HL-60/S4 (cell line): ENCODE measurements at regions not wholly inside any gene's neighbourhood (a gene's known extent, or its start where the extent isn't known, plus 50 kb on each side); places are given as distances from the start of the nearest gene placed in this dataset.
"Not testable (repeated sequence)": the region's sequence is repeated elsewhere in the genome, so short reads cannot be mapped to it uniquely, and the experiment has no call there.

ENCODE experiments used
- in situ Hi-C: fragments of 300-500 bp; cut with MboI; formaldehyde crosslinking; loops from 2 replicates; pipeline ENCODE4 v1.14.3; 2022; ENCODE audit warnings: low sequenced_read_pairs

- in situ Hi-C loops, result no loop called here
Measured at GRCh38 chr13:76319921-76320320, 566.3 kb downstream of the KCTD12 start.

DNA sequence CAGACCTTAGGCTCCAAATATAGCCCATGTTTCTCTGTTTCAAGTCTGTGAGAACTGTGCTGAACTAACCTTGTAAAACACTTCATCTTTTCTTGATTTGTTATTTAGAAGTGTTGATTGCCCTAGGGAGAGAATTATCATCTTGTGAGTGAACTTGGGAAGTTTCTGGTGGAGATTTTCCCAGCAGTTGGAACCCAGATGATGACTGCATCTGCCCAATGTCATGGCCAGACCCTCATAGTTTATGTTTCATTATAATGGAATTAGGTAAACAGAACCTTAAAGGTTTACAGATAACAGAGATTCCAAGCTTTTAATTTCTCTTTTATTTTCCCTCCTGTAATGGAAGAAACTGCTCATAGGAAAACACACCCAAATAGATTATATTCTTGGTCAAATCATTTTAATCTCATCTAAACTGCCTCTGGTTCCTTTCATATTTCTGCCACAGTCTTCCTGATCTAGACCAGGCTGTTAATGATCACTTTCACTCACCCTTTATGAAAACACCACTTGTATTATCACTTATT, 569.1 kb downstream of the KCTD12 start:
- in situ Hi-C loops, result no loop called here

DNA sequence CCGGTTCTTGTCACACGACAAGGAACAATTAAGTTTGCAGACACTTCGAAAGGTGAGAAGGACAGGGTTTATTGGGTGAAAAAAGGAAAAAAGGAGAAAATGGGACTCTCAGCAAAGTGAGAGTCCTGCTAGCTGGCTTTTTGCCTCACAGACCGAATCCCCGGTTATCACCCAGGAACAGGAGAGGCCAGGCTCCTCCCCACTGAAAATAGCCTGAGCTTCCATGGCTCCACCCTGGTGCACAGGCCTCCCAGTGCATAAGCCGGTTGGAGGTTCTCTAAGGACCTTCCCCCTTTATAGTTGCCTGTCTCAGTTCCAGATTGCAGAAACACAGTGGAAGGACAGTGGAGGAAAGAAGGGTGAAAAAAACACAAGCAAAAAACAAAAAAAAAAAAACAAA, 571.7 kb downstream of the KCTD12 start:
- in situ Hi-C loops, result no loop called here

DNA sequence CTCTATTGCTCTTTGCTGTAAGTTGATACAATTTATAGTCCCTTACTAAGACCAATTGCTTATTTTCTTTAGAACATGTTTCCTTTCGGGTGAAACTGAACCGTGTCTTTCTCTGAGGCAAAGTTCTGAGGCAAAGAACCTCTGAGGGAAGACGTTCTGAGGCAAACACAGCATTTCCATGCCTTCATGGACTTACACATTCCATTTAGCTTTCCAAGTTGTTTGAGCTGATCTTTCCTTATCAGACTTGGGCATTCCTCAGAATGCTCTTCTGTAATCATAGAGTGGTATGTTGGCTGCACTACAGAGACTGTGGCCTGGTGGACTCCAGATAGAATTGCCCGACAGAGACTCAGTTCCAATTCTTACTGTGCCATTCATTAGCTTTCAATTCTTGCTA, 579.1 kb downstream of the KCTD12 start:
- in situ Hi-C loops, result no loop called here

DNA sequence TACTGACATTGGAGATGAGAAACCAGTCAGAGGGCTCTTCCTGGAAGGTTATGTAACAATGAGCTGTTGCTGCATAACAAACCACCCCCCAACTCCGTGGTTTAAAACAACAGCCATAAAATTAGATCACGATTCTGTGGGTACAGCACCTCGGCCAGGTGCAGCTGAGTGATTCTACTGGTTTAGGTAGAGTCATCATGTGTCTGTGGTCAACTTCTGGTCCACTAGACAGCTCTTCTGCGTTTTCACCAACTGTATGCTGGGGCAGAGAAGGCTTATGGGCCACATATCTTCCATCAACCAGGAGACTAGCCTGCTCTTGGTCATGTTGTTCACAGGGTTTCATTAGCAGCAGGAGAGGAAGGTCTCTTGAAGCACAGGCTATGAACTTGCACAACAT, 585.5 kb downstream of the KCTD12 start:
- in situ Hi-C loops, result no loop called here

- in situ Hi-C loops, result no loop called here
Measured at GRCh38 chr13:76297331-76297730, 588.9 kb downstream of the KCTD12 start.

- in situ Hi-C loops, result no loop called here
Measured at GRCh38 chr13:76296751-76297150, 589.5 kb downstream of the KCTD12 start.

DNA sequence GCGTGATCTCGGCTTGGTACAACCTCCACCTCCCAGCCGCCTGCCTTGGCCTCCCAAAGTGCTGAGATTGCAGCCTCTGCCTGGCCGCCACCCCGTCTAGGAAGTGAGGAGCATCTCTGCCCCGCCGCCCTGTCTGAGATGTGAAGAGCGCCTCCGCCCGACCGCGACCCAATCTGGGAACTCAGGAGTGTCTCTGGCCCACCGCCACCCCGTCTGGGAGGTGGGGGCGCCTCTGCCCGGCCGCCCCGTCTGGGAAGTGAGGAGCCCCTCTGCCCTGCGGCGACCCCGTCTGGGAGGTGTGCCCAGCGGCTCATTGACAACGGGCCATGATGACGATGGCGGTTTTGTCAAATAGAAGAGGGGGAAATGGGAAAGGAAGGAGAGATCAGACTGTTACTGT, 591.2 kb downstream of the KCTD12 start:
- in situ Hi-C loops, result not testable (repeated sequence)

DNA sequence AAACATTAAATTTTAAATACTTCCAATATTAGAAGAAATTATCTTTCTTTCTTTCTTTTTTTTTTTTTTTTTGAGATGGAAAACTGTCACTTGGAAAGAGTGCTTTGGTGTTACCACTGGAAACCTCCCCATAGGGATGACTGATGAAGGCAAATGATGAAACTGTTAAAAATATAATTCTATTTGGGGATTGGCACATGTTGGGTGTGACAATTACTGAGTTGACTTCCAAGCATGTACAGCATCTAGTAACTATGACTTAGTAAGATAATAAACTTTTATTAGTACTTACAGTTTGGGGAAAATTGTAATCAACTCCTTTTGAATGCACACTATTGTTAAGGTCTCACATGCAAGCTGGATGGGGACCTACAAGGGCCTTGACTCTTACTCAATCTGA, 592.5 kb downstream of the KCTD12 start:
- in situ Hi-C loops, result no loop called here

DNA sequence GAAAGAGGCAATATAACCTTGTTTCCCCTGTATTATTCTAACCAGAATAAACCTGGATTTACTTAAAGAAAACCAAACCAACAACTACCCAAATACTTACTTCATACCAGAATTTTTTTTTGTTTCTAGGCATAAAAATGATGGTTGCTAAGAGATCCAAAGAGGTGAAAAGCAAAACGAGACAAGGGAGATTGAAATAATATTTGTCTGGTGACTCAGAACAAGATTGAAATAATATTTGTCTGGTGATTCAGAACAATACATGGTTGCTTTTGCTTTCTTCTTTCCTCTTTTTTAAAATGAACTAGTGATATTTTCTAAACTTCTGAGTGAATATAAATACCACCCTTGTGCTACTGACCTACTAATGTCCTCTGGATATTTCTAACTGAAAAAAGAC, 592.9 kb downstream of the KCTD12 start:
- in situ Hi-C loops, result no loop called here

DNA sequence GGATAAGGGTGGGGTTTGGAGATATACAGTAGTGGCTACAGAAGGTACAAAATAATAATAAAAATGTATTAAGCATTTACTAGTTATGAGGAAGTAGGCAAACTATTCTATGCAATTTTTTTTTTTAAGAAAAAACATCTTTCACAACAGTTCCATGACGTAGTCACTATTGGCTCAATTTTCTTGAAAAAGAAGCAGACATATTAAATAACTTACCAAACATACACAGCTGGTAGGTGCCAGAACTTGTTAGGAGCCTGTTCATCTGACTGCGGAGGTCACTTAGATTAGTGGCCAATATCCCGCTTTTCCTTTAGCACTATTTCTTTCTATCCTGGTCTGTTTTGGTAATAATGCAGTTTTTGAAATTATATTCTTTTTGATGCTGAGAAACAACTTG, 593.5 kb downstream of the KCTD12 start:
- in situ Hi-C loops, result no loop called here

GRCh38 chr13:76292031-76292430, 594.2 kb downstream of the KCTD12 start:
- in situ Hi-C loops, result no loop called here

- in situ Hi-C loops, result no loop called here
Measured at GRCh38 chr13:76289558-76289957, 596.6 kb downstream of the KCTD12 start.

- in situ Hi-C loops, result no loop called here
Measured at GRCh38 chr13:76286178-76286577, 600.0 kb downstream of the KCTD12 start.

GRCh38 chr13:76285463-76285862, 600.7 kb downstream of the KCTD12 start:
- in situ Hi-C loops, result no loop called here

DNA sequence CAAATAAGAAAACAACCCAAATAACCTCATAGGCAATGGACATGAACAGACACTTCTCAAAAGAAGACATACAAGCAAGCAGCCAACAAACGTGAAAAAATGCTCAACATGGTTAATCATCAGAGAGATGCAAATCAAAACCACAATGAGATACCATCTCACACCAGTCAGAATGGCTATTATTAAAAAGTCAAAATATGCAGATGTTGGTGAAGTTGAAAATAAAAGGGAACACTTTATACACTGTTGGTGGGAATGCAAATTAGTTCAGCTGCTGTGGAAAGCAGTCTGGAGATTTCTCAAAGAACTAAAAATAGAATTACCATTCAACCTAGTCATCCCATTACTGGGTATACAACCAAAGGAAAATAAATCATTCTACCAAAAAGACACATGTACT, 606.4 kb downstream of the KCTD12 start:
- in situ Hi-C loops, result not testable (repeated sequence)

DNA sequence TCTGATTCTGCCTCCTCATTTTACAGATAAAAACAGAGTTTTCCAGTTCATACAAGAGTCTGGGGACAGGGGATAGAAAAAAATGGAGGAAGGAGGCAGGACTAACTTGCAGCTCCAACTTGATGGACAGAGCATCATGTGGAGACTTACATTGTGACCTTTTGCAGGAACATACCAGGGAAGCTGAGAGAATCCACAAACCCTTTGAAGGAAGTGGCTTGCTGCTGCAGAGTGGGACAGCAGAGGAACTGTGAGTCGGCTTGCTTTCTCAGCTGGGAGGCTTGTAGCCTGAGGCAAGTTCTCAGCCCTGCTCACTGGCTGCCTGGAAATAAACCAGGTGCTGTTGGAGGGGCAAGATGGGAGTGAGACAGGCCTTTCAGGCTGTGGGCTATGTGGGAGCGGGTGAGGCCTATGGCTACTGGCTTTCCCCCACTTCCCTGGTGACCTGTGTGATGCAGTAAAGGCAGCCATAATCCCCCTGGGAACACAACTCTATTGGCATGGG, 614.4 kb downstream of the KCTD12 start:
- in situ Hi-C loops, result no loop called here

- in situ Hi-C loops, result not testable (repeated sequence)
Measured at GRCh38 chr13:76268307-76268706, 617.9 kb downstream of the KCTD12 start.

DNA sequence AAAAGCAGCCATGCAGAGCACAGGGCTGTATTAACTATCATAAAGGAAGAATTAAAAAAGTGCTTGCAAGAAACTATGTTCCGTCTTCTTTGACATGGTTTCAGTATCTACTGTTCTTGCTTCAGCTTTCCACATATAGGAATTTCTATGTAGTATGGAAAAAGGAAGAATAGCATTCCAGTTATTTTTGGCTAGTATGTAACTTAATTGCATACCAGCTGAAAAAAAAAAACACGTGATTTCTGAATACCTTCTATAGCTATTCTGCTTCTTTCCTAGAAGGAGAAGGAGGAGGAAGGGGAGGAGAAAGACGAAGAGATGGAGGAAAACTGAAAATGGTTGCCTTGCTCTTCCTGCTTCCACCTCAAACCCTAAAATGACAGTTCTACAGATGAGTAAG, 619.0 kb downstream of the KCTD12 start:
- in situ Hi-C loops, result no loop called here

DNA sequence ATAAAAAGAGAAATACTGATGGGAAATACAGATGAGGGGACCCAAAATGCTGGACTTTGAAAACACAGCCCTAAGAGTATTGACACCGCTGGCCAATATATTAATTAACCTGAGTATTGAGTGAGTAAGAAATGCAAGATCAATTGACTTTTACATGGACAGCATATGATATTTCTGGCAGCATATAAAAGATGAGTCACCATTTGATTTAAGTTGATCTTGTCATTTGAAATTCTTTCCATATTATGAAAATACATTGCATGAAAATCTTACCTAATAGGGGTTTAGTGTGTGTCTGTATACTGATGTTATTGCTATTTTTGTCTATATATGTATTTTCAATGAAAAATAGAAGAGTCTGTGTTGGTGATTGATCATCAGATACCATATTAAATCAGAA, 619.6 kb downstream of the KCTD12 start:
- in situ Hi-C loops, result no loop called here

DNA sequence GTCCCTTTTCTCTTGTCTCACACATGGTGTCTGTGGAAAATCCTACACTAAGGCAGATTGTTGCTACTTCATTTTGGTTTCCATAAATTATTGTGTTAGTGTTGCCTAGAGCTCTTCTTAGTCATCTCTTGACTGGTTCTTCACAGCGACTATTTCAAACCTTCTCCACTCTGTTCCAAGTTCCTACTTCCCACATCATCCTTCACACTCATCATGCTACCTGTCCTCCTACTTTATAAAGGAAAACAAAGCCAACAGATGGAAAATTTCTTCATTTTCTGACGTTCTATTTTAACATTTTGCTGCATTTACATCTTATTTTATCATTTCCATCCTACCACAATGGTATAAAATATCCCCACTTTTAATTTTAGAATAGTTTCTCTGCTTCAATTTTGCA, 614.1 kb downstream of the LMO7 start:
- in situ Hi-C loops, result no loop called here

- in situ Hi-C loops, result no loop called here
Measured at GRCh38 chr13:76245920-76246319, 609.8 kb downstream of the LMO7 start.

- in situ Hi-C loops, result no loop called here
Measured at GRCh38 chr13:76245211-76245610, 609.1 kb downstream of the LMO7 start.
